H9 (cell line): ENCODE measurements at regions not wholly inside any gene's neighbourhood (a gene's known extent, or its start where the extent isn't known, plus 50 kb on each side); places are given as distances from the start of the nearest gene placed in this dataset.

Experiments
- DNase-seq: peaks from one replicate; pipeline ENCODE4 v3.0.0-alpha.2; 2017
- H2AFZ ChIP-seq: one replicate; pipeline ENCODE4 v1.6.1; 2013; ENCODE audit warnings: mild to moderate bottlenecking, low read length, control low read depth, moderate library complexity
- H2AK5ac ChIP-seq: 2 replicates; pipeline ENCODE4 v1.6.1; 2013; ENCODE audit warnings: low read length, control low read depth, mixed read lengths; ENCODE audit not compliant: insufficient read length
- H2BK120ac ChIP-seq: one replicate; pipeline ENCODE4 v1.6.1; 2013; ENCODE audit warnings: low read depth, mild to moderate bottlenecking, low read length, control low read depth, inconsistent platforms; ENCODE audit not compliant: poor library complexity, severe bottlenecking
- H2BK12ac ChIP-seq: 2 replicates; pipeline ENCODE4 v1.6.1; 2013; ENCODE audit warnings: low read length, control low read depth, mixed read lengths, low read depth; ENCODE audit not compliant: insufficient read length
- H2BK15ac ChIP-seq: 2 replicates; pipeline ENCODE4 v1.6.1; 2013; ENCODE audit warnings: low read depth, low read length, control low read depth
- H2BK20ac ChIP-seq: one replicate; pipeline ENCODE4 v1.6.1; 2013; ENCODE audit warnings: low read depth, mild to moderate bottlenecking, low read length, control low read depth, inconsistent platforms; ENCODE audit not compliant: poor library complexity, severe bottlenecking
- H2BK5ac ChIP-seq: 2 replicates; pipeline ENCODE4 v1.6.1; 2013; ENCODE audit warnings: low read length, control low read depth, mixed read lengths; ENCODE audit not compliant: insufficient read length
- H3K14ac ChIP-seq: 2 replicates; pipeline ENCODE4 v1.6.1; 2013; ENCODE audit warnings: low read length, control low read depth; ENCODE audit not compliant: insufficient read depth
- H3K18ac ChIP-seq: 2 replicates; pipeline ENCODE4 v1.6.1; 2013; ENCODE audit warnings: low read depth, mild to moderate bottlenecking, mixed read lengths, low read length, control low read depth; ENCODE audit not compliant: insufficient read length
- H3K23ac ChIP-seq: 2 replicates; pipeline ENCODE4 v1.6.1; 2013; ENCODE audit warnings: low read length, control low read depth, mixed read lengths, low read depth; ENCODE audit not compliant: insufficient read length
- H3K23me2 ChIP-seq: 2 replicates; pipeline ENCODE4 v1.6.1; 2013; ENCODE audit warnings: low read depth, mild to moderate bottlenecking, mixed read lengths, low read length, control low read depth; ENCODE audit not compliant: insufficient read length, poor library complexity, severe bottlenecking
- H3K27ac ChIP-seq: 2 replicates; pipeline ENCODE4 v1.5.1; 2013; ENCODE audit warnings: low read length, control low read depth, mixed read lengths, low read depth; ENCODE audit not compliant: insufficient read length
- H3K27me3 ChIP-seq: 2 replicates; pipeline ENCODE4 v1.6.1; 2013; ENCODE audit warnings: low read length, control low read depth, inconsistent platforms; ENCODE audit not compliant: insufficient read depth
- H3K4ac ChIP-seq: 2 replicates; pipeline ENCODE4 v1.6.1; 2013; ENCODE audit warnings: low read depth, mild to moderate bottlenecking, control low read depth, inconsistent platforms, low read length, moderate library complexity
- H3K4me1 ChIP-seq: 2 replicates; pipeline ENCODE4 v1.6.1; 2013; ENCODE audit warnings: low read length, control low read depth, inconsistent platforms; ENCODE audit not compliant: insufficient read depth
- H3K4me2 ChIP-seq: 2 replicates; pipeline ENCODE4 v1.6.1; 2013; ENCODE audit warnings: low read length, control low read depth, mixed read lengths; ENCODE audit not compliant: insufficient read length, insufficient read depth
- H3K56ac ChIP-seq: 2 replicates; pipeline ENCODE4 v1.6.1; 2013; ENCODE audit warnings: low read depth, mild to moderate bottlenecking, mixed read lengths, low read length, control low read depth; ENCODE audit not compliant: insufficient read length
- H3K79me1 ChIP-seq: 2 replicates; pipeline ENCODE4 v1.6.1; 2013; ENCODE audit warnings: low read depth, mild to moderate bottlenecking, moderate library complexity, low read length, control low read depth, inconsistent platforms; ENCODE audit not compliant: insufficient read depth, poor library complexity, severe bottlenecking
- H3K79me2 ChIP-seq: 2 replicates; pipeline ENCODE4 v1.6.1; 2013; ENCODE audit warnings: low read length, control low read depth, inconsistent platforms; ENCODE audit not compliant: insufficient read depth
- H3K9ac ChIP-seq: 2 replicates; pipeline ENCODE4 v1.6.1; 2013; ENCODE audit warnings: low read length, control low read depth, mixed read lengths; ENCODE audit not compliant: insufficient read length; ENCODE audit errors: extremely low read depth
- H3K9me3 ChIP-seq: one replicate; pipeline ENCODE4 v1.6.1; 2013; ENCODE audit warnings: low read depth, low read length, inconsistent platforms; ENCODE audit not compliant: control insufficient read depth
- H3T11ph ChIP-seq: one replicate; pipeline ENCODE4 v1.6.1; 2013; ENCODE audit warnings: mild to moderate bottlenecking, low read length, control low read depth, inconsistent platforms
- H4K20me1 ChIP-seq: one replicate; pipeline ENCODE4 v1.6.1; 2013; ENCODE audit not compliant: control insufficient read depth, insufficient read length, insufficient read depth
- H4K5ac ChIP-seq: 2 replicates; pipeline ENCODE4 v1.6.1; 2013; ENCODE audit warnings: low read depth, mild to moderate bottlenecking, mixed read lengths, low read length, control low read depth; ENCODE audit not compliant: insufficient read length
- H4K8ac ChIP-seq: replicated peaks from 2 replicates; pipeline ENCODE4 v1.6.1; 2013; ENCODE audit warnings: low read length, control low read depth, mixed read lengths, low read depth; ENCODE audit not compliant: insufficient read length
- H4K91ac ChIP-seq: 2 replicates; pipeline ENCODE4 v1.6.1; 2013; ENCODE audit warnings: low read depth, mild to moderate bottlenecking, moderate library complexity, mixed read lengths, low read length, control low read depth; ENCODE audit not compliant: insufficient read length
- H3K27ac Mint-ChIP-seq, 3 experiments: 2 replicates in 2 of 3; 3 replicates in 1 of 3; pipeline ENCODE4 v1.8.0; 2020 to 2021; ENCODE audit warnings: mixed read lengths in 3 of 3, mild to moderate bottlenecking in 1 of 3, moderate library complexity in 1 of 3
- H3K27me3 Mint-ChIP-seq: 2 replicates; pipeline ENCODE4 v1.8.0; 2021; ENCODE audit warnings: low read depth, mild to moderate bottlenecking, moderate library complexity, mixed read lengths
- H3K36me3 Mint-ChIP-seq, 3 experiments: 2 replicates in 2 of 3; 3 replicates in 1 of 3; pipeline ENCODE4 v1.8.0; 2020 to 2021; ENCODE audit warnings: low read depth in 3 of 3, mixed read lengths in 3 of 3; ENCODE audit not compliant: insufficient read depth in 1 of 3
- H3K4me1 Mint-ChIP-seq, 2 experiments: 2 replicates each; pipeline ENCODE4 v1.8.0; 2020; ENCODE audit warnings: mixed read lengths in 2 of 2
- H3K4me3 Mint-ChIP-seq, 2 experiments: 2 replicates in 1 of 2; 3 replicates in 1 of 2; pipeline ENCODE4 v1.8.0; 2020 to 2021; ENCODE audit warnings: mild to moderate bottlenecking in 2 of 2, mixed read lengths in 2 of 2, moderate library complexity in 1 of 2
- H3K9me3 Mint-ChIP-seq, 2 experiments: 2 replicates in 1 of 2; 3 replicates in 1 of 2; pipeline ENCODE4 v1.8.0; 2020; ENCODE audit warnings: mild to moderate bottlenecking in 2 of 2, mixed read lengths in 2 of 2, moderate library complexity in 1 of 2
- WGBS: extraction: QIAGEN DNeasy Blood & Tissue Kit; methylation state at CpG from one replicate; pipeline ENCODE4 v1.1.7; 2013; ENCODE audit warnings: missing lambda C conversion rate, low lambda C conversion rate, mixed read lengths; ENCODE audit not compliant: insufficient read length; ENCODE audit errors: extremely low coverage; 5-methylcytosine and 5-hydroxymethylcytosine counted together
- TF ChIP-seq, protein P1 (sequence below): fragments of 200-600 bp; sonication (generic); conservative IDR thresholded peaks from 3 replicates; pipeline ENCODE4 v1.8.0; 2021; ENCODE audit warnings: antibody characterized with exemption, mild to moderate bottlenecking

DNA sequence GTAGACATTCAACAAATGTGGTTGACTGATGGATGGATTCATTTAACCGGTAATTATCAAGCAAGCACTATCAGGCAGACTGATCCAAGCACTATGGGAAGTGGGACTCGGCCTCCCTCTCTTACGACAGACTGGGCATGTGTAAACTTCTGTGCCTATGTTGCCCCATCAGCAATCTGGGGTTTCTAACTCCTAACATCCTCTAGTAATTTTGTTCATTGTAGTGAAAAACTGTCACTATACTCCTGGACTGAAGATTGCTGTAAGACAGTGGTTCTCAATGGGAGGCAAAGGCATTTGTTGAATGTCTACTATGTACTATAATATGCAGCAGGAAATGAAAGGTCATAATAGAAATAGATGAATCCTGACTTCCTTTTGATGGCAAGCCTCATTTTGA, 51.2 kb upstream of the CREB1 start:
- Histone ChIP-seq H3K14ac (no peak overlapping the region), H2BK12ac (no peak overlapping the region)

More for the DNA sequence above, 51.2 kb upstream of the CREB1 start:
- Histone ChIP-seq H3K27me3 (no peaks in the 10 kb centered on the region), H4K20me1 (no peaks in the 10 kb centered on the region), H3K27ac (no peak overlapping the region), H2BK15ac (no peak overlapping the region), H3K23ac (no peak overlapping the region), H4K5ac (no peak overlapping the region), H4K8ac (no peak overlapping the region), H3K4me1 (peaks cover 4% of the 10 kb centered on the region; the same call in 1 of the 2 replicates), H3K9me3 (no peaks in the 10 kb centered on the region), H3T11ph (no peak overlapping the region), H2BK120ac (no peak overlapping the region), H3K4ac (no peak overlapping the region), H3K79me2 (no peaks in the 10 kb centered on the region), H4K91ac (no peak overlapping the region), H3K4me2 (no peak overlapping the region), H2BK5ac (no peak overlapping the region), H2AFZ (no peak overlapping the region), H3K23me2 (no peaks in the 10 kb centered on the region), H2AK5ac (no peak overlapping the region), H3K79me1 (no peaks in the 10 kb centered on the region), H2BK20ac (no peak overlapping the region), H3K56ac (no peak overlapping the region), H3K9ac (no peak overlapping the region), H3K18ac (no peak overlapping the region)
- H3K27ac Mint-ChIP-seq, result no peak overlapping the region
- no peak overlapping the region for H3K4me3 Mint-ChIP-seq
- H3K9me3 Mint-ChIP-seq, result no peaks in the 10 kb centered on the region
- DNase-seq, result no peak
- H3K36me3 Mint-ChIP-seq, result no peaks in the 10 kb centered on the region
- no CpG with 5 or more reads among the region's 3 CpGs for WGBS
- H3K4me1 Mint-ChIP-seq, result peaks cover 27 to 38% of the 10 kb centered on the region in 2 experiments
- no peaks in the 10 kb centered on the region for H3K27me3 Mint-ChIP-seq
- TF ChIP-seq, protein P1, sequence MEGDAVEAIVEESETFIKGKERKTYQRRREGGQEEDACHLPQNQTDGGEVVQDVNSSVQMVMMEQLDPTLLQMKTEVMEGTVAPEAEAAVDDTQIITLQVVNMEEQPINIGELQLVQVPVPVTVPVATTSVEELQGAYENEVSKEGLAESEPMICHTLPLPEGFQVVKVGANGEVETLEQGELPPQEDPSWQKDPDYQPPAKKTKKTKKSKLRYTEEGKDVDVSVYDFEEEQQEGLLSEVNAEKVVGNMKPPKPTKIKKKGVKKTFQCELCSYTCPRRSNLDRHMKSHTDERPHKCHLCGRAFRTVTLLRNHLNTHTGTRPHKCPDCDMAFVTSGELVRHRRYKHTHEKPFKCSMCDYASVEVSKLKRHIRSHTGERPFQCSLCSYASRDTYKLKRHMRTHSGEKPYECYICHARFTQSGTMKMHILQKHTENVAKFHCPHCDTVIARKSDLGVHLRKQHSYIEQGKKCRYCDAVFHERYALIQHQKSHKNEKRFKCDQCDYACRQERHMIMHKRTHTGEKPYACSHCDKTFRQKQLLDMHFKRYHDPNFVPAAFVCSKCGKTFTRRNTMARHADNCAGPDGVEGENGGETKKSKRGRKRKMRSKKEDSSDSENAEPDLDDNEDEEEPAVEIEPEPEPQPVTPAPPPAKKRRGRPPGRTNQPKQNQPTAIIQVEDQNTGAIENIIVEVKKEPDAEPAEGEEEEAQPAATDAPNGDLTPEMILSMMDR, result no peak
